Thyroid gland (tissue), 4 donors: ENCODE measurements at regions not wholly inside any gene's neighbourhood (a gene's known extent, or its start where the extent isn't known, plus 50 kb on each side); places are given as distances from the start of the nearest gene placed in this dataset.

Experiments
- DNase-seq, 2 donors: peaks; one replicate each; pipeline ENCODE4 v3.0.0-alpha.2; 2019
- H3K27ac ChIP-seq, 3 donors: fragments of 200-600 bp; sonication (generic); 1 replicate in 2 of 3; 2 replicates in 1 of 3; pipeline ENCODE4 v1.5.1; 2016 to 2019; ENCODE audit warnings: mild to moderate bottlenecking in 1 of 3, moderate library complexity in 1 of 3
- H3K27me3 ChIP-seq: fragments of 200-600 bp; sonication (generic); one replicate; pipeline ENCODE4 v1.5.1; 2019
- H3K36me3 ChIP-seq, 2 donors: fragments of 200-600 bp; sonication (generic); one replicate each; pipeline ENCODE4 v1.5.1; 2016 to 2019
- H3K4me1 ChIP-seq, 2 donors: fragments of 200-600 bp; sonication (generic); one replicate each; pipeline ENCODE4 v1.5.1; 2017 to 2019
- H3K4me3 ChIP-seq, 3 donors: fragments of 200-600 bp; sonication (generic); replicated peaks in 1 of 3; 1 replicate in 2 of 3; 2 replicates in 1 of 3; pipeline ENCODE4 v1.5.1; 2016; ENCODE audit warnings: mild to moderate bottlenecking in 1 of 3
- H3K9me3 ChIP-seq: fragments of 200-600 bp; sonication (generic); one replicate; pipeline ENCODE4 v1.5.1; 2017
- CTCF ChIP-seq, 6 experiments: fragments of 200-600 bp in 3 of 6; fragments of 450-650 bp in 3 of 6; sonication (generic) in 3 of 6; IDR thresholded peaks; one replicate each; pipeline ENCODE4 v1.5.1; 2016 to 2019; ENCODE audit warnings: antibody characterized with exemption in 6 of 6, mild to moderate bottlenecking in 2 of 6, inconsistent platforms in 1 of 6, moderate library complexity in 1 of 6
- POLR2A ChIP-seq, 2 donors: fragments of 450-650 bp; IDR thresholded peaks; one replicate each; pipeline ENCODE4 v1.6.1; 2017; ENCODE audit warnings: antibody characterized with exemption in 2 of 2, mild to moderate bottlenecking in 2 of 2, moderate library complexity in 1 of 2
- WGBS, 2 donors: methylation state at CpG; one replicate each; pipeline ENCODE4 v1.1.5; 2017; 5-methylcytosine and 5-hydroxymethylcytosine counted together
- intact Hi-C: fragments of 100-400 bp; cut with DNase I; formaldehyde crosslinking; loops from one replicate; pipeline ENCODE4 v1.15.1; 2023

DNA sequence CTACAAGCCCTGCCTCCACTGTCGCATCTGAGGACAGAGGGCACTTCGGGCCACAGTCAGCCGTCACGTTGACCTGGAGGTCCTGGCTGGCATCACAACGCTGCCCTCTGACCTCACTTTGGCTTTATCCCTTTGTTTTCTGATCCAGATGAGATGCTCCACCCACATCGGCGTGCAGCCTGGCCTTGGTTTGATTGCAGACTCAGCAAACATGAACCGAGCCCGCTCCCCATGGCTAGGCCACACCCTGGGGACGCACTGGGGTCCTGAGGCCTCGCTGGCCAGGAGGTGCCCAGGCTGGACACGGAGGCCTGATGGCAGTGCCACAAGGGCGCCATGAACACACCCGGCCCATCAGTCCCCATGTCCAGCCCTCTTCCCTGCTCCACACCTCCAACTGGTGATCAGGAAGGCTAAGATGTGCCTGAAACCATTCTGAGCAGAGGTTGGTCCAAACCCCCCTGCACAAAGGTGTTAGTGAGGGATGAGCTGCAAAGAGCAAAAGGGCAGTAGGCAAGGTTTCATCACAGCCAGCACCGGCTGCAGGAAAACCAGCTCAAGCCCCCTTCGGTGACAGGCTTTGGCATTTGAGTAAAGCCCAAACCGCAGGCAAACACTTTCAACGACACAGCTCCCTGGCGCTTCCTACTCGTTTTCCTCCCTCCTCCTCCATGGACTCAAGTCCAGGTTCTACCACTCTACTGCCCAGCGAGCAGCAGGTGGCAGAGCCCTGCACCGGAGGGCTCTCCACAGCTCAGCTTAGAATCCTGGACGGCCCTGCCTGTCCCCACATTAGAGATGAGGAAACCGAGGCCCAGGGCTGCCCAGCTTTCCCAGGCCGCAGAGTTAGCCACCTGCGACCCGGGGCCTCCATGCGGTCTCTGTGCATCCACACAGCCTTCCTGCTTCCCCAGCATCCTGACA, 165.8 kb downstream of the NUP210 start:
- DNase-seq = no peak
- intact Hi-C loops = no loop called here
- Histone ChIP-seq H3K36me3 (no peaks in the 10 kb centered on the region), H3K4me1 (no peaks in the 10 kb centered on the region), H3K27me3 (no peaks in the 10 kb centered on the region), H3K9me3 (no peaks in the 10 kb centered on the region), H3K27ac (no peak overlapping the region), H3K4me3 (no peak overlapping the region)
- TF ChIP-seq CTCF (IDR thresholded peaks at IDR 0.05) (no peak), POLR2A (IDR thresholded peaks at IDR 0.05) (no peak)
- 69 to 70% methylated on average over 23 to 28 of the region's 28 CpGs for WGBS, 2 donors

- no peak for DNase-seq
- Histone ChIP-seq H3K36me3 (no peaks in the 10 kb centered on the region), H3K4me3 (no peak overlapping the region), H3K27me3 (no peaks in the 10 kb centered on the region), H3K9me3 (no peaks in the 10 kb centered on the region), H3K4me1 (no peaks in the 10 kb centered on the region), H3K27ac (no peak overlapping the region)
- intact Hi-C loops = no loop called here
- TF ChIP-seq POLR2A (IDR thresholded peaks at IDR 0.05) (no peak), CTCF (IDR thresholded peaks at IDR 0.05) (no peak)
- WGBS, 2 donors = 86 to 91% methylated on average over 16 of the region's 16 CpGs
These were observed 166.7 kb downstream of the NUP210 start for GRCh38 chr3:13253208-13253937.

DNA sequence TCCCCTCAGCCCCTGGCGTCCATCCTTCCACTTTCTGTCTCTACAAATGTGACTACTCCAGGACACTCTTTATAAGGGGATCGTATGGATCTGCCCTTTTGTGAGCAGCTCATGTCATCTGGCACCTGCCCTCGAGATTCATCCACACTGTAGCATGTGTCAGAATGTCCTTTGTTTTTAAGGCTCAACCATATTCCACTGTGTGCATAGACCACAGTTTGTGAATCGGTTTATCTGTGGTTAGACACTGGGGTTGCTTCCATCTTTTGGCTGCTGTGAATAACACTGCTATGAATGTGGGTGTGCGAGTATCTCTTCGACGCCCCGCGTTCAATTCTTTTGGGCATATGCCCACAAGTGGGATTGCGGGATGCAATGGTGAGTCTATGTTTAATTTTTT, 167.9 kb downstream of the NUP210 start:
- Histone ChIP-seq H3K27ac (no peak overlapping the region), H3K4me3 (no peak overlapping the region), H3K4me1 (no peaks in the 10 kb centered on the region), H3K36me3 (no peaks in the 10 kb centered on the region), H3K9me3 (no peaks in the 10 kb centered on the region), H3K27me3 (no peaks in the 10 kb centered on the region)
- TF ChIP-seq CTCF (IDR thresholded peaks at IDR 0.05) = no peak
- TF ChIP-seq POLR2A (IDR thresholded peaks at IDR 0.05) = no peak
- WGBS, 2 donors = 85 to 89% methylated on average over 10 of the region's 10 CpGs
- intact Hi-C loops = no loop called here
- DNase-seq = no peak

DNA sequence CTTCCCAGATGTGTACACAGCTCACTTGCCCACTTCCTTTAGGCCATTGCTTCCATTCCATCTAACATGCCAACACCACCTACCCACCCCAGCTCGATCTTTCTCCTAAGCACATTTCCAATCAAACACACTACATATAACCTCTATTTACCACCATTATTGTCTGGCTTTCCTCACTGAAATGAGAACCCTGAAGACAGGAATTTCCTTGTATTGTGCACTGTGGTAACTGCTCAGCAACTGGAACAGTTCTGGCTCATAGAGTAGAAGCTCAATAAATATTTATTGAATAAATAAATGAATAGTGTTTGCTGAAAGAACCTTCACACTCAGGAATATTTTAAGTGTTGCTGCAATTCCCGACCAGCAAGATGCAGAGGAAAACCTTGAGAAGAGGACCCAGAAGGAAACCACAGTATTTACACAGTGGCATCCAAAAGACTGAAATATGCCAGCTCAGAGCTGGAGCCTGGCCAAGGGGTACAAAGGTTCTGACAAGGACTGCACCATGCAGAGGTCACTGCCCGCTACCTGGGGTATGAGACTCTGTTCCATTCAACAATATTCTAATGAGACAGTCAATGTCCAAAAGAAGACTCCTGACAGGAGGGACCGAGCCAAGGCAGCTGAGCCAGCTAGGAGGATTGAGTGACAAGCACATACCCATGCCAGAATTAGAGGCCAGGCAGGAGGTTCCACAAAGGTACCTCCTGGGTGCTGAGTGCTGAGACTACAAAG, 168.8 kb downstream of the NUP210 start:
- 76 to 79% methylated on average over 4 of the region's 4 CpGs for WGBS, 2 donors
- H3K4me3 ChIP-seq = no peak overlapping the region
- intact Hi-C loops = no loop called here
- no peaks in the 10 kb centered on the region for H3K4me1 ChIP-seq
- H3K9me3 ChIP-seq = no peaks in the 10 kb centered on the region
- H3K36me3 ChIP-seq = no peaks in the 10 kb centered on the region
- no peak for TF ChIP-seq POLR2A (IDR thresholded peaks at IDR 0.05)
- TF ChIP-seq CTCF (IDR thresholded peaks at IDR 0.05) = no peak
- no peaks in the 10 kb centered on the region for H3K27me3 ChIP-seq
- no peak overlapping the region for H3K27ac ChIP-seq
- no peak for DNase-seq
